Heart left ventricle (tissue), 13 donors: ENCODE measurements at regions not wholly inside any gene's neighbourhood (a gene's known extent, or its start where the extent isn't known, plus 50 kb on each side); places are given as distances from the start of the nearest gene placed in this dataset.

Experiments
- CTCF ChIP-seq, 12 donors: fragments of 200-600 bp; sonication (generic) in 4 of 12; IDR thresholded peaks; one replicate each; pipeline versions ENCODE4 v1.5.0 to v1.8.0; 2018 to 2022; ENCODE audit warnings: antibody characterized with exemption in 12 of 12, mild to moderate bottlenecking in 5 of 12
- POLR2A ChIP-seq, 2 donors: fragments of 450-650 bp; IDR thresholded peaks; one replicate each; pipeline ENCODE4 v1.6.1; 2017; ENCODE audit warnings: antibody characterized with exemption in 2 of 2, mild to moderate bottlenecking in 2 of 2, moderate library complexity in 2 of 2
- donor health status: ischemic (EF 13 %, LVEDD 7.1; RV severe dilation, severe dysfunction).
- donor health status: DM: no; HTN: yes; CAD: no.
- donor health status: DM: no; HTN: no; CAD: no.
- donor health status: ischemic (EF 25% LVEDD 6.9; RV normal size, moderate dysfunction).
- donor health status: ischemic (EF 25% LVEDD 5.7; RV mildly dilated, moderate dysfunction).
- donor health status: ischemic (EF 35%, LVEDD 5.7; RV mildly dilated, moderate dysfunction).
- donor health status: nonischemic (EF 11% LVEDD 7.7; RV severe dilation, severe dysfunction).
- donor health status: DM: yes; HTN: yes; CAD: no.
- donor health status: PGD.
- donor health status: ischemic (EF 29% LVEDD 5.4; RV normal size, mild dysfunction).
- donor health status: nonischemic (EF 23%, LVEDD 6.1; RV moderate dilation, normal function).

GRCh38 chr5:42300496-42300895, 122.7 kb upstream of the GHR start:
- TF ChIP-seq CTCF (IDR thresholded peaks at IDR 0.05) = no peak
- TF ChIP-seq POLR2A (IDR thresholded peaks at IDR 0.05) = no peak
